Glutamatergic neuron (in vitro differentiated cells): ENCODE measurements at regions not wholly inside any gene's neighbourhood (a gene's known extent, or its start where the extent isn't known, plus 50 kb on each side); places are given as distances from the start of the nearest gene placed in this dataset.

Experiments
- DNase-seq: peaks from one replicate; pipeline ENCODE4 v3.0.0; 2022
- H3K27ac Mint-ChIP-seq: one replicate; pipeline ENCODE4 v1.8.0; 2020; ENCODE audit warnings: mild to moderate bottlenecking, mixed read lengths, inconsistent platforms; ENCODE audit not compliant: unreplicated experiment
- H3K27me3 Mint-ChIP-seq: one replicate; pipeline ENCODE4 v1.8.0; 2020; ENCODE audit warnings: mild to moderate bottlenecking, moderate library complexity, mixed read lengths, inconsistent platforms; ENCODE audit not compliant: unreplicated experiment
- H3K36me3 Mint-ChIP-seq: one replicate; pipeline ENCODE4 v1.8.0; 2020; ENCODE audit warnings: mild to moderate bottlenecking, mixed read lengths, inconsistent platforms; ENCODE audit not compliant: unreplicated experiment
- H3K4me1 Mint-ChIP-seq: one replicate; pipeline ENCODE4 v1.8.0; 2020; ENCODE audit warnings: mild to moderate bottlenecking, low read depth, mixed read lengths, inconsistent platforms; ENCODE audit not compliant: unreplicated experiment
- H3K4me3 Mint-ChIP-seq: one replicate; pipeline ENCODE4 v1.8.0; 2020; ENCODE audit warnings: mild to moderate bottlenecking, mixed read lengths, inconsistent platforms; ENCODE audit not compliant: unreplicated experiment
- H3K9me3 Mint-ChIP-seq: one replicate; pipeline ENCODE4 v1.8.0; 2020; ENCODE audit warnings: mild to moderate bottlenecking, moderate library complexity, mixed read lengths, inconsistent platforms; ENCODE audit not compliant: unreplicated experiment
- TF ChIP-seq, protein P1 (sequence below): fragments of 200-600 bp; sonication (generic); IDR thresholded peaks from one replicate; pipeline ENCODE4 v1.5.0; 2021; ENCODE audit not compliant: partially characterized antibody, unreplicated experiment

DNA sequence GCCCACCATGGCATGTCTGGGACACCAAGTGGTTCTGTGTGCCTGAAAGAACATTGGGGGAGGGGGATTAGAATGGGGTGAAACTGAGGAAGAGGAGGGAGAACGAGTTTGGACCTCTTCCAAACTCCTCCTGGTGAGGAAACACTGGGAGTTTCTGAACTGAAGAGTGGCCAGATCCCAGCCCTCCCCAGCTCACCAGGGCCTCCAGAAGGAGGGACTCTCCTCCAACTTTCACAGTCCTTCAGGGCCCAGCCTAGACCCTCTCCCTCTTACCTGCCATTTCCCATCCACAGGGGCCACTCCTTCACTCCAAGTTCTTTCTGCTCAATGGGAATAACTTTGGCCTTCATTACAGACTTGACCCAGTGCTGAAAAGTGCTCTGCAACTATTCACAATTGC lies 132.0 kb upstream of the FOXK1 start:
- no peak for DNase-seq
- peaks cover 8% of the 10 kb centered on the region for H3K9me3 Mint-ChIP-seq
- H3K4me1 Mint-ChIP-seq = no peaks in the 10 kb centered on the region
- H3K27me3 Mint-ChIP-seq = peaks cover 2% of the 10 kb centered on the region
- no peak overlapping the region for H3K4me3 Mint-ChIP-seq
- H3K27ac Mint-ChIP-seq = no peak overlapping the region
- peaks cover 27% of the 10 kb centered on the region for H3K36me3 Mint-ChIP-seq
- TF ChIP-seq, protein P1, sequence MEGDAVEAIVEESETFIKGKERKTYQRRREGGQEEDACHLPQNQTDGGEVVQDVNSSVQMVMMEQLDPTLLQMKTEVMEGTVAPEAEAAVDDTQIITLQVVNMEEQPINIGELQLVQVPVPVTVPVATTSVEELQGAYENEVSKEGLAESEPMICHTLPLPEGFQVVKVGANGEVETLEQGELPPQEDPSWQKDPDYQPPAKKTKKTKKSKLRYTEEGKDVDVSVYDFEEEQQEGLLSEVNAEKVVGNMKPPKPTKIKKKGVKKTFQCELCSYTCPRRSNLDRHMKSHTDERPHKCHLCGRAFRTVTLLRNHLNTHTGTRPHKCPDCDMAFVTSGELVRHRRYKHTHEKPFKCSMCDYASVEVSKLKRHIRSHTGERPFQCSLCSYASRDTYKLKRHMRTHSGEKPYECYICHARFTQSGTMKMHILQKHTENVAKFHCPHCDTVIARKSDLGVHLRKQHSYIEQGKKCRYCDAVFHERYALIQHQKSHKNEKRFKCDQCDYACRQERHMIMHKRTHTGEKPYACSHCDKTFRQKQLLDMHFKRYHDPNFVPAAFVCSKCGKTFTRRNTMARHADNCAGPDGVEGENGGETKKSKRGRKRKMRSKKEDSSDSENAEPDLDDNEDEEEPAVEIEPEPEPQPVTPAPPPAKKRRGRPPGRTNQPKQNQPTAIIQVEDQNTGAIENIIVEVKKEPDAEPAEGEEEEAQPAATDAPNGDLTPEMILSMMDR = no peak

DNA sequence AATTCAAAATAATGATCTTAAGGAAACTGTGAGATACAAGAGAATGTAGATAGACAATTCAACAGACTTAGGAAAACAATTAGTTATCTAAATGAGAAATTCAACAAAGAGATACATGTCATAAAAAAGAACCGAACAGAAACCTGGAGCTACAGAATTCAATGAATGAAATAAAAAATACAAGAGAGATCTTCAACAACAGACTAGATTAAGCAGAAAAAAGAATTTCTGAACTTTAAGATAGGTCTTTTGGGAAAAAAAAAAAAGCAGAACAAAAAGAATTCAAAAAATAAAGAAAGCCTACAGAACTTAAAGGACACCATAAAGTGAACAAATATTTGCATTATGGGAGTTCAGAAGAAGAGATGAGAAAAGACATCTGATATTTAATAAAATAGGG lies 129.1 kb upstream of the FOXK1 start:
- H3K4me3 Mint-ChIP-seq = no peak overlapping the region
- DNase-seq = no peak
- H3K36me3 Mint-ChIP-seq = peaks cover 39% of the 10 kb centered on the region

DNA sequence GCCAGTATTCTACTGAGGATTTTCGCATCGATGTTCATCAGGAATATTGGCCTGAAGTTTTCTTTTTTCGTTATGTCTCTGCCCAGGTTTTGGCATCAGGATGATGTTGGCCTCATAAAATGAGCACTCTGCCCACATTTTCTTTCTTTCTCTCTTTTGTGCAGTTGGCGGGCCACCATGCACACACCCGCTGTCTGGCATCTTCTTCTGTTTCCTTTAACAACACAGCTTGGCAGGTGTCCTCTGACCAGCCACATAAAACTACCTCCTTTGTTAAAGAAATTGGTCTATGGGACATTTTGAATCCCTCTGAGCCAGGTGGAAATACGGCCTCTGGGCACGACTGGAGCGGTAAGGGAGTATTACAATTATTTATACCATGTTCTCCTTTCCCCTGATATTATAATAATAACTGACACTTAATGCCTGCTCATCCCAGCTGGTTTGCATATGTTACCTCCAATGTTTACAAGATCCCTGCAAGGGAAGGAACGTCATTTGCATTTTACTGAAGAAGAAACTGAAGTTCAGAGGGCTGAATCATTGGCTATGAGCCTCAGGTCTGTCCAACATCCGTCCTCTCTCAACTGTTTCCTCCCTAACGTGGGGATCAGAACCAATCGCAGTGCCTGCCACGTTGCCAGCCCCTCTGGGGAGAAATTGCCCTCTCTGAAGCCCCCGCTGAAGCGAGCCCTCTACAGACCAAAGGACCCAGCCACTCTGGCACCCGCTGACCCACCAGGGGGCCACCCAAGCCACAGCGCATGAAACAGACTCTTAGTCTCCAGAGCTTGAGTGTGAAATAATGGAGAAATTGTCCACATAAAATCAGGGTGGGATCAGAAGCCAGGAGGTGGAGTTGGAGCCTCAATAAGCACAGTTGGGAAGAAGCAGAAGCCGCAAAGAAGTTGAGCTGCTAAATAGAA lies 125.0 kb upstream of the FOXK1 start:
- H3K4me1 Mint-ChIP-seq = no peaks in the 10 kb centered on the region
- H3K4me3 Mint-ChIP-seq = no peak overlapping the region
- peaks cover 39% of the 10 kb centered on the region for H3K36me3 Mint-ChIP-seq
- H3K27ac Mint-ChIP-seq = no peak overlapping the region
- no peaks in the 10 kb centered on the region for H3K27me3 Mint-ChIP-seq
- DNase-seq = no peak
- peaks cover 11% of the 10 kb centered on the region for H3K9me3 Mint-ChIP-seq
- TF ChIP-seq, protein P1 = no peak

More for the DNA sequence above, 129.1 kb upstream of the FOXK1 start:
- Mint-ChIP-seq H3K9me3 (peaks cover 14% of the 10 kb centered on the region), H3K4me1 (no peaks in the 10 kb centered on the region), H3K27me3 (peaks cover 2% of the 10 kb centered on the region), H3K27ac (no peak overlapping the region)
- TF ChIP-seq, protein P1 = no peak

DNA sequence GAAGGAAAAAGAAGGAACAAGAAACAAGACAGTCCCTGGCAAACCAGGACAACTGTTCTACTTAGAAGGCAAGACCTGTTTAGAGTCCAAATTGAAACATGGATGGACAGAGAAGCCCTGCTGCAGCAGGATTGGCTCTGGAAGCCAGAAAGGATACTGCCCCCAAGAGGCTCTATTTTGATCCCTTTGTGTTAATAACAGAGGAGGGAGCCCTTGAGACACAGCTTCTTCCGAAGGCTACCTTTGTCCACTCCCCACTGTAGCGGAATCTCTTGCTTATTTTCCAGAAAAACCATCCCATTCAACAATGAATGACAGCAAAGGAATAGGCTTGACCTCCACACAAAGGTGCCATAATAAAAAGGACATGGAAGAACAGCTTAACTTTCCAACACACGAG lies 120.3 kb upstream of the FOXK1 start:
- DNase-seq = no peak
- peaks cover 9% of the 10 kb centered on the region for H3K36me3 Mint-ChIP-seq

More for the DNA sequence above, 120.3 kb upstream of the FOXK1 start:
- Mint-ChIP-seq H3K9me3 (peaks cover 7% of the 10 kb centered on the region), H3K27me3 (no peaks in the 10 kb centered on the region), H3K4me1 (no peaks in the 10 kb centered on the region), H3K27ac (no peak overlapping the region), H3K4me3 (no peak overlapping the region)
- TF ChIP-seq, protein P1 = no peak
